Gastroesophageal sphincter (tissue), 3 donors: ENCODE measurements at regions not wholly inside any gene's neighbourhood (a gene's known extent, or its start where the extent isn't known, plus 50 kb on each side); places are given as distances from the start of the nearest gene placed in this dataset.

Experiments used
- CTCF ChIP-seq, 4 experiments: fragments of 200-600 bp in 2 of 4; fragments of 450-650 bp in 2 of 4; sonication (generic) in 1 of 4; IDR thresholded peaks; one replicate each; pipeline ENCODE4 v1.5.1; 2017 to 2019; ENCODE audit warnings: antibody characterized with exemption in 4 of 4, mild to moderate bottlenecking in 2 of 4, moderate library complexity in 2 of 4
- EP300 ChIP-seq: sonication (generic); formaldehyde crosslinking; IDR thresholded peaks from one replicate; pipeline ENCODE4 v1.6.1; 2017; ENCODE audit warnings: antibody characterized with exemption, mild to moderate bottlenecking
- POLR2A ChIP-seq, 2 donors: fragments of 450-650 bp; IDR thresholded peaks; one replicate each; pipeline ENCODE4 v1.6.1; 2017; ENCODE audit warnings: antibody characterized with exemption in 2 of 2, mild to moderate bottlenecking in 2 of 2, moderate library complexity in 1 of 2

GRCh38 chr6:153882411-153882810 is 156.6 kb upstream of the OPRM1 start:
- TF ChIP-seq CTCF (IDR thresholded peaks at IDR 0.05) (no peak), EP300 (no peak), POLR2A (IDR thresholded peaks at IDR 0.05) (no peak)
